Suprapubic skin (tissue), 3 donors: ENCODE measurements at regions not wholly inside any gene's neighbourhood (a gene's known extent, or its start where the extent isn't known, plus 50 kb on each side); places are given as distances from the start of the nearest gene placed in this dataset.

Experiments
- EP300 ChIP-seq: sonication (generic); formaldehyde crosslinking; IDR thresholded peaks from one replicate; pipeline ENCODE4 v1.6.1; 2017; ENCODE audit warnings: antibody characterized with exemption
- POLR2A ChIP-seq, 2 donors: fragments of 450-650 bp; IDR thresholded peaks; one replicate each; pipeline ENCODE4 v1.6.1; 2017; ENCODE audit warnings: antibody characterized with exemption in 2 of 2, mild to moderate bottlenecking in 2 of 2, moderate library complexity in 2 of 2
- TF ChIP-seq, protein P1 (sequence below), 2 donors: fragments of 200-600 bp in 1 of 2; fragments of 450-650 bp in 1 of 2; sonication (generic) in 1 of 2; IDR thresholded peaks; one replicate each; pipeline ENCODE4 v1.5.1; 2016 to 2019; ENCODE audit warnings: antibody characterized with exemption in 2 of 2, mild to moderate bottlenecking in 1 of 2, moderate library complexity in 1 of 2

DNA sequence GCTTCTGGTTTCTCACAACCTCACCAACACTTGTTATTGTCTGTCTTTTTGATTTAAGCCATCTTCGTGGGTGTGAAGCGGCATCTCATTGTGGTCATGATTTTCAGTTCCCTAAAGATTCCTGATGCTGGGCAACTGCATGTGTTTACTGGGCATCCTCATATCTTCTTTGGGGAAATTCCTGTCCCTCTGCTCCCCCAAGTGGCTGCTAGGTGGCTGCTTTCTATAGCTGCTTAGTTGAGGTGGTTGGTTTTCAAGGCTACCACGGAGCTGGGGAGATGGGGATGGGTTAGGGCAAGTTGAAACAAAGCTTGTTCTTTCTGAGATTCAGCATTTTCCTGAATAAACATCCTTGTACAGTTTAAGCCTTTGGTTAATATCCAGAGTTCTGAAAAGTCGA lies 403.9 kb upstream of the SULF2 start:
- TF ChIP-seq, protein P1, sequence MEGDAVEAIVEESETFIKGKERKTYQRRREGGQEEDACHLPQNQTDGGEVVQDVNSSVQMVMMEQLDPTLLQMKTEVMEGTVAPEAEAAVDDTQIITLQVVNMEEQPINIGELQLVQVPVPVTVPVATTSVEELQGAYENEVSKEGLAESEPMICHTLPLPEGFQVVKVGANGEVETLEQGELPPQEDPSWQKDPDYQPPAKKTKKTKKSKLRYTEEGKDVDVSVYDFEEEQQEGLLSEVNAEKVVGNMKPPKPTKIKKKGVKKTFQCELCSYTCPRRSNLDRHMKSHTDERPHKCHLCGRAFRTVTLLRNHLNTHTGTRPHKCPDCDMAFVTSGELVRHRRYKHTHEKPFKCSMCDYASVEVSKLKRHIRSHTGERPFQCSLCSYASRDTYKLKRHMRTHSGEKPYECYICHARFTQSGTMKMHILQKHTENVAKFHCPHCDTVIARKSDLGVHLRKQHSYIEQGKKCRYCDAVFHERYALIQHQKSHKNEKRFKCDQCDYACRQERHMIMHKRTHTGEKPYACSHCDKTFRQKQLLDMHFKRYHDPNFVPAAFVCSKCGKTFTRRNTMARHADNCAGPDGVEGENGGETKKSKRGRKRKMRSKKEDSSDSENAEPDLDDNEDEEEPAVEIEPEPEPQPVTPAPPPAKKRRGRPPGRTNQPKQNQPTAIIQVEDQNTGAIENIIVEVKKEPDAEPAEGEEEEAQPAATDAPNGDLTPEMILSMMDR (IDR thresholded peaks at IDR 0.05): no peak
- TF ChIP-seq POLR2A (IDR thresholded peaks at IDR 0.05) (no peak), EP300 (no peak)
